Transverse colon (tissue), 4 donors: ENCODE measurements at regions not wholly inside any gene's neighbourhood (a gene's known extent, or its start where the extent isn't known, plus 50 kb on each side); places are given as distances from the start of the nearest gene placed in this dataset.

Source experiments
- DNase-seq: peaks from one replicate; pipeline ENCODE4 v3.0.0-alpha.2; 2019
- H3K27ac ChIP-seq, 4 donors: fragments of 200-600 bp; sonication (generic); 2 replicates each; pipeline ENCODE4 v1.5.1; 2016 to 2018; ENCODE audit warnings: inconsistent platforms in 4 of 4
- H3K27me3 ChIP-seq: fragments of 200-600 bp; sonication (generic); 2 replicates; pipeline ENCODE4 v1.5.1; 2017; ENCODE audit warnings: inconsistent platforms
- H3K36me3 ChIP-seq, 4 donors: fragments of 200-600 bp; sonication (generic); 2 replicates each; pipeline ENCODE4 v1.5.1; 2017 to 2019; ENCODE audit warnings: inconsistent platforms in 4 of 4
- H3K4me1 ChIP-seq, 4 donors: fragments of 200-600 bp; sonication (generic); 2 replicates each; pipeline ENCODE4 v1.5.1; 2017 to 2020; ENCODE audit warnings: inconsistent platforms in 4 of 4
- H3K4me3 ChIP-seq, 4 donors: fragments of 200-600 bp; sonication (generic); 1 replicate in 1 of 4; 2 replicates in 3 of 4; pipeline versions ENCODE4 v1.5.1 to v1.6.1; 2017 to 2019; ENCODE audit warnings: inconsistent platforms in 4 of 4
- H3K9me3 ChIP-seq, 2 donors: fragments of 200-600 bp; sonication (generic); 2 replicates each; pipeline ENCODE4 v1.5.1; 2017 to 2019; ENCODE audit warnings: inconsistent platforms in 2 of 2
- CTCF ChIP-seq, 5 experiments: fragments of 200-600 bp in 3 of 5; fragments of 450-650 bp in 2 of 5; sonication (generic) in 3 of 5; IDR thresholded peaks; 1 replicate in 2 of 5; 2 replicates in 3 of 5; pipeline ENCODE4 v1.5.1; 2016 to 2017; ENCODE audit warnings: antibody characterized with exemption in 5 of 5, inconsistent platforms in 3 of 5, mild to moderate bottlenecking in 2 of 5, moderate library complexity in 1 of 5
- EP300 ChIP-seq: sonication (generic); formaldehyde crosslinking; IDR thresholded peaks from one replicate; pipeline ENCODE4 v1.6.1; 2017; ENCODE audit warnings: antibody characterized with exemption, low read depth
- POLR2A ChIP-seq: fragments of 450-650 bp; IDR thresholded peaks from one replicate; pipeline ENCODE4 v1.6.1; 2016; ENCODE audit warnings: antibody characterized with exemption, mild to moderate bottlenecking, moderate library complexity
- POLR2AphosphoS5 ChIP-seq, 3 donors: sonication (generic); formaldehyde crosslinking; IDR thresholded peaks; one replicate each; pipeline ENCODE4 v1.6.1; 2016; ENCODE audit warnings: antibody characterized with exemption in 3 of 3
- WGBS, 2 donors: methylation state at CpG; one replicate each; pipeline ENCODE4 v1.1.5; 2018; ENCODE audit warnings: low coverage in 1 of 2; 5-methylcytosine and 5-hydroxymethylcytosine counted together
- in situ Hi-C, 4 donors: fragments of 200-750 bp; cut with MboI; loops; one replicate each; pipeline versions ENCODE4 v1.15.0 to v1.15.1; 2017; ENCODE audit warnings: low sequenced_read_pairs in 3 of 4, low pct_ligation_motif_present in 1 of 4, low pct_unique_long_range_greater_than_20kb in 1 of 4
- intact Hi-C: fragments of 100-400 bp; cut with DNase I; formaldehyde crosslinking; loops from one replicate; pipeline ENCODE4 v1.15.1; 2023; ENCODE audit warnings: low total_unique reads

GRCh38 chr2:22880161-22880560 lies 504.8 kb upstream of the KLHL29 start:
- TF ChIP-seq POLR2AphosphoS5 (IDR thresholded peaks at IDR 0.05) (no peak), POLR2A (no peak), CTCF (IDR thresholded peaks at IDR 0.05) (no peak), EP300 (no peak)
- no peak overlapping the region for H3K27ac ChIP-seq
- no peak for DNase-seq
- in situ Hi-C loops = no loop called here
- H3K36me3 ChIP-seq = no peaks in the 10 kb centered on the region
- no peak overlapping the region for H3K4me3 ChIP-seq
- no peaks in the 10 kb centered on the region for H3K27me3 ChIP-seq
- intact Hi-C loops = no loop called here
- 58% methylated on average over 5 of the region's 5 CpGs; no CpG with 5 or more reads in 1 of the 2 donors for WGBS, 2 donors
- H3K4me1 ChIP-seq = no peaks in the 10 kb centered on the region
- no peaks in the 10 kb centered on the region for H3K9me3 ChIP-seq

DNA sequence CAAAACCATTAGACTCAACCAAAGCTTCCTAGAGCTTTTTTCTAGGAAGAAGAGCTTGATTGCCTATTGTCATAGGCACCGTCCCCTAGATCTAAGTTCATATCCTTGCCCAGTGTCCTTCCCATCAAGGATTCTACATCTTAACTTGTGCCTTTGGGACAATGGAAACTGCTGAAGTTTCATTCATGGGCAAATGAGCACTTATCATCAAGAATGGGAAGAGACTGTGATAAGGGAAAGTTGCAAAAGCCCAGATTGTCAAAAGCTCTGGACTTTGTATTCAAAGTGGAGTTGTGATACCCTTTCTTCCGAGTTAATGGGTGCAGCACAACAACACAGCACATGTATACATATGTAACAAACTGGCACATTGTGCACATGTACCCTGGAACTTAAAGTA lies 503.0 kb upstream of the KLHL29 start:
- Histone ChIP-seq H3K36me3 (no peaks in the 10 kb centered on the region), H3K9me3 (no peaks in the 10 kb centered on the region), H3K4me1 (no peaks in the 10 kb centered on the region), H3K27me3 (no peaks in the 10 kb centered on the region), H3K4me3 (no peak overlapping the region), H3K27ac (no peak overlapping the region)
- DNase-seq = no peak
- in situ Hi-C loops = no loop called here
- intact Hi-C loops = no loop called here
- WGBS, 2 donors = 74 to 91% methylated on average over 2 of the region's 2 CpGs
- no peak for TF ChIP-seq POLR2A
- no peak for TF ChIP-seq EP300
- TF ChIP-seq POLR2AphosphoS5 (IDR thresholded peaks at IDR 0.05) = no peak
- TF ChIP-seq CTCF (IDR thresholded peaks at IDR 0.05) = no peak

DNA sequence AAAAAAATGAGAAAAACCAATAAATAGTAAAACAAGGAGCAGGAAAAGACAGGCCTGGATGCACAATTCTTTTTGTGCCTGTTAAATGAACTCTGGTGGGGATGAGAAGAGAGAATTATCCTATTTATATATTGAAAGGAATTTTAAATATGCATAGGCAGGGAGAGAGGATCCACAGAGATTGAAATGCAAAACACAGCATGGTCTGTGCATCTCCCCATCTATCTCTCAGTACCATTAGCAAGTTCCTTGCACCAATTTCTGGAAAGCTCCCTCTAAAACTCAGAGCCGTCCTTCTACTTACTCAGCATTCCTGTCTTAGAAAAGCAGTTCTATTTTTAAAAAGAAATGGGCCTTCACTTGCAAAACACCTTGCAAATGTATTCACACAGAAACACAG lies 502.3 kb upstream of the KLHL29 start:
- 50% methylated on average over 1 of the region's 1 CpG; no CpG with 5 or more reads in 1 of the 2 donors for WGBS, 2 donors
- in situ Hi-C loops = no loop called here
- no peak for DNase-seq

GRCh38 chr2:22883054-22883453 lies 501.9 kb upstream of the KLHL29 start:
- no peaks in the 10 kb centered on the region for H3K4me1 ChIP-seq
- WGBS, 2 donors = 67 to 76% methylated on average over 5 of the region's 5 CpGs
- no peak for DNase-seq
- H3K36me3 ChIP-seq = no peaks in the 10 kb centered on the region
- in situ Hi-C loops = no loop called here
- TF ChIP-seq CTCF (IDR thresholded peaks at IDR 0.05) = no peak
- no peak for TF ChIP-seq EP300
- no peak for TF ChIP-seq POLR2AphosphoS5 (IDR thresholded peaks at IDR 0.05)
- TF ChIP-seq POLR2A = no peak
- no peaks in the 10 kb centered on the region for H3K9me3 ChIP-seq
- H3K27me3 ChIP-seq = no peaks in the 10 kb centered on the region
- H3K27ac ChIP-seq = no peak overlapping the region
- H3K4me3 ChIP-seq = no peak overlapping the region
- intact Hi-C loops = no loop called here

More for the DNA sequence above, 502.3 kb upstream of the KLHL29 start:
- Histone ChIP-seq H3K27ac (no peak overlapping the region), H3K36me3 (no peaks in the 10 kb centered on the region), H3K27me3 (no peaks in the 10 kb centered on the region), H3K4me1 (no peaks in the 10 kb centered on the region), H3K4me3 (no peak overlapping the region), H3K9me3 (no peaks in the 10 kb centered on the region)
- intact Hi-C loops = no loop called here
- TF ChIP-seq POLR2AphosphoS5 (IDR thresholded peaks at IDR 0.05) (no peak), POLR2A (no peak), EP300 (no peak), CTCF (IDR thresholded peaks at IDR 0.05) (no peak)
